Esophagus muscularis mucosa (tissue), 3 donors: ENCODE measurements at regions not wholly inside any gene's neighbourhood (a gene's known extent, or its start where the extent isn't known, plus 50 kb on each side); places are given as distances from the start of the nearest gene placed in this dataset.

ENCODE experiments used
- CTCF ChIP-seq, 3 experiments: fragments of 200-600 bp in 2 of 3; fragments of 450-650 bp in 1 of 3; sonication (generic) in 2 of 3; IDR thresholded peaks; one replicate each; pipeline ENCODE4 v1.5.1; 2017 to 2019; ENCODE audit warnings: antibody characterized with exemption in 3 of 3, mild to moderate bottlenecking in 2 of 3, moderate library complexity in 1 of 3
- POLR2A ChIP-seq: fragments of 450-650 bp; IDR thresholded peaks from one replicate; pipeline ENCODE4 v1.6.1; 2017; ENCODE audit warnings: antibody characterized with exemption, moderate library complexity, mild to moderate bottlenecking, low read depth
- POLR2AphosphoS5 ChIP-seq, 2 donors: sonication (generic); formaldehyde crosslinking; IDR thresholded peaks; one replicate each; pipeline ENCODE4 v1.6.1; 2017; ENCODE audit warnings: antibody characterized with exemption in 2 of 2

GRCh38 chr11:8830641-8831040, 80.3 kb upstream of the AKIP1 start:
- TF ChIP-seq POLR2A (no peak), POLR2AphosphoS5 (IDR thresholded peaks at IDR 0.05) (no peak), CTCF (IDR thresholded peaks at IDR 0.05) (no peak)
